GM12878 (cell line): ENCODE measurements at regions not wholly inside any gene's neighbourhood (a gene's known extent, or its start where the extent isn't known, plus 50 kb on each side); places are given as distances from the start of the nearest gene placed in this dataset.

Experiments
- ASH2L ChIP-seq: fragments of 300-600, 200-600 bp; sonication (generic); IDR thresholded peaks from 2 replicates; pipeline ENCODE4 v1.6.1; 2017; ENCODE audit warnings: low read depth, mild to moderate bottlenecking, borderline replicate concordance
- CBX3 ChIP-seq: fragments of 200-600 bp; sonication (generic); IDR thresholded peaks from 2 replicates; pipeline ENCODE4 v1.6.1; 2016; ENCODE audit warnings: low read depth, borderline replicate concordance
- CHD1 ChIP-seq: IDR thresholded peaks from 2 replicates; pipeline ENCODE4 v1.6.1; 2012; ENCODE audit warnings: low read depth, low read length, improper control_type of control experiment
- E2F4 ChIP-seq: IDR thresholded peaks from 2 replicates; pipeline ENCODE4 v1.6.1; 2012; ENCODE audit warnings: low read depth, low read length, improper control_type of control experiment
- IKZF1 ChIP-seq: fragments of 450-650 bp; conservative IDR thresholded peaks from 2 replicates; pipeline ENCODE4 v1.6.1; 2017; ENCODE audit warnings: antibody characterized with exemption, mild to moderate bottlenecking
- IRF3 ChIP-seq: fragments of 450-650 bp; IDR thresholded peaks from 2 replicates; pipeline ENCODE4 v1.6.1; 2014; ENCODE audit warnings: mild to moderate bottlenecking
- KAT2A ChIP-seq: conservative IDR thresholded peaks from 2 replicates; pipeline ENCODE4 v1.6.1; 2011; ENCODE audit warnings: low read depth, low read length; ENCODE audit not compliant: control insufficient read depth
- LARP7 ChIP-seq: fragments of 450-650 bp; IDR thresholded peaks from 2 replicates; pipeline ENCODE4 v1.6.1; 2017; ENCODE audit warnings: mild to moderate bottlenecking
- NR2C1 ChIP-seq: fragments of 450-650 bp; IDR thresholded peaks from 2 replicates; pipeline ENCODE4 v1.6.1; 2017; ENCODE audit warnings: antibody characterized with exemption, mild to moderate bottlenecking, moderate library complexity
- PAX8 ChIP-seq: fragments of 450-650 bp; IDR thresholded peaks from 2 replicates; pipeline ENCODE4 v1.6.1; 2017; ENCODE audit warnings: mild to moderate bottlenecking, moderate library complexity
- SIN3A ChIP-seq: IDR thresholded peaks from 2 replicates; pipeline ENCODE4 v1.6.1; 2012; ENCODE audit warnings: low read depth, low read length, improper control_type of control experiment
- STAT3 ChIP-seq: IDR thresholded peaks from 2 replicates; pipeline ENCODE4 v1.6.1; 2011; ENCODE audit warnings: low read depth, low read length, improper control_type of control experiment
- SUPT20H ChIP-seq: IDR thresholded peaks from 2 replicates; pipeline ENCODE4 v1.6.1; 2011; ENCODE audit warnings: low read depth, mild to moderate bottlenecking, low read length, moderate library complexity, borderline replicate concordance; ENCODE audit not compliant: control insufficient read depth
- TF ChIP-seq, protein P1 (sequence below): fragments of 150-350 bp; IDR thresholded peaks from 2 replicates; pipeline ENCODE4 v1.6.1; 2016; ENCODE audit warnings: low read depth, low read length
- TF ChIP-seq, protein P2 (sequence below): IDR thresholded peaks from 2 replicates; pipeline ENCODE4 v1.6.1; 2012; ENCODE audit warnings: improper control_type of control experiment, low read depth, low read length; ENCODE audit not compliant: insufficient replicate concordance

DNA sequence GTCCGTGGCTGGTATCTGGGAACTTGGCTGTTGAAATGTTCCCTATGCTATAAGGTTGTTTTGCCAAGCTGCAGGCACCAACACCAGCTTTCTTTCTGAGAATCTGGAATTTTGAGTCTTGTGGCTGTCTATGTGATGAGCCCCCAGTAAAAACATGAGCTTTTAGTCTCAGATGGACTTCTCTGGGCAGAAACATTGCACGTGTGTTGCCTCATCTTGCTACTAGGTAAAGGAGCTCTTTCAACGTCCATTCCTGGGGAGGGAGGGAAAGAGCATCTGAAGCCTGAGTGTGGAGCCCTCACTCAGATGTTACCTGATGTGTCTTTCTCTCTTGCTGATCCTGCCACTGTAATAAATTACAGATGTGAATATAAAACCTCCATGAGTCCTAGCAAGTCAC is 183.8 kb upstream of the LHX5 start (continued):
- TF ChIP-seq, protein P1, sequence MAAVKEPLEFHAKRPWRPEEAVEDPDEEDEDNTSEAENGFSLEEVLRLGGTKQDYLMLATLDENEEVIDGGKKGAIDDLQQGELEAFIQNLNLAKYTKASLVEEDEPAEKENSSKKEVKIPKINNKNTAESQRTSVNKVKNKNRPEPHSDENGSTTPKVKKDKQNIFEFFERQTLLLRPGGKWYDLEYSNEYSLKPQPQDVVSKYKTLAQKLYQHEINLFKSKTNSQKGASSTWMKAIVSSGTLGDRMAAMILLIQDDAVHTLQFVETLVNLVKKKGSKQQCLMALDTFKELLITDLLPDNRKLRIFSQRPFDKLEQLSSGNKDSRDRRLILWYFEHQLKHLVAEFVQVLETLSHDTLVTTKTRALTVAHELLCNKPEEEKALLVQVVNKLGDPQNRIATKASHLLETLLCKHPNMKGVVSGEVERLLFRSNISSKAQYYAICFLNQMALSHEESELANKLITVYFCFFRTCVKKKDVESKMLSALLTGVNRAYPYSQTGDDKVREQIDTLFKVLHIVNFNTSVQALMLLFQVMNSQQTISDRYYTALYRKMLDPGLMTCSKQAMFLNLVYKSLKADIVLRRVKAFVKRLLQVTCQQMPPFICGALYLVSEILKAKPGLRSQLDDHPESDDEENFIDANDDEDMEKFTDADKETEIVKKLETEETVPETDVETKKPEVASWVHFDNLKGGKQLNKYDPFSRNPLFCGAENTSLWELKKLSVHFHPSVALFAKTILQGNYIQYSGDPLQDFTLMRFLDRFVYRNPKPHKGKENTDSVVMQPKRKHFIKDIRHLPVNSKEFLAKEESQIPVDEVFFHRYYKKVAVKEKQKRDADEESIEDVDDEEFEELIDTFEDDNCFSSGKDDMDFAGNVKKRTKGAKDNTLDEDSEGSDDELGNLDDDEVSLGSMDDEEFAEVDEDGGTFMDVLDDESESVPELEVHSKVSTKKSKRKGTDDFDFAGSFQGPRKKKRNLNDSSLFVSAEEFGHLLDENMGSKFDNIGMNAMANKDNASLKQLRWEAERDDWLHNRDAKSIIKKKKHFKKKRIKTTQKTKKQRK: no peak
- no peak for TF ChIP-seq IRF3
- TF ChIP-seq CBX3: no peak
- TF ChIP-seq SIN3A: no peak
- no peak for TF ChIP-seq IKZF1
- TF ChIP-seq KAT2A: no peak
- TF ChIP-seq LARP7: no peak
- TF ChIP-seq ASH2L: no peak
- TF ChIP-seq NR2C1: no peak
- TF ChIP-seq E2F4: no peak
- no peak for TF ChIP-seq CHD1
- TF ChIP-seq SUPT20H: no peak
- no peak for TF ChIP-seq STAT3
- TF ChIP-seq, protein P2, sequence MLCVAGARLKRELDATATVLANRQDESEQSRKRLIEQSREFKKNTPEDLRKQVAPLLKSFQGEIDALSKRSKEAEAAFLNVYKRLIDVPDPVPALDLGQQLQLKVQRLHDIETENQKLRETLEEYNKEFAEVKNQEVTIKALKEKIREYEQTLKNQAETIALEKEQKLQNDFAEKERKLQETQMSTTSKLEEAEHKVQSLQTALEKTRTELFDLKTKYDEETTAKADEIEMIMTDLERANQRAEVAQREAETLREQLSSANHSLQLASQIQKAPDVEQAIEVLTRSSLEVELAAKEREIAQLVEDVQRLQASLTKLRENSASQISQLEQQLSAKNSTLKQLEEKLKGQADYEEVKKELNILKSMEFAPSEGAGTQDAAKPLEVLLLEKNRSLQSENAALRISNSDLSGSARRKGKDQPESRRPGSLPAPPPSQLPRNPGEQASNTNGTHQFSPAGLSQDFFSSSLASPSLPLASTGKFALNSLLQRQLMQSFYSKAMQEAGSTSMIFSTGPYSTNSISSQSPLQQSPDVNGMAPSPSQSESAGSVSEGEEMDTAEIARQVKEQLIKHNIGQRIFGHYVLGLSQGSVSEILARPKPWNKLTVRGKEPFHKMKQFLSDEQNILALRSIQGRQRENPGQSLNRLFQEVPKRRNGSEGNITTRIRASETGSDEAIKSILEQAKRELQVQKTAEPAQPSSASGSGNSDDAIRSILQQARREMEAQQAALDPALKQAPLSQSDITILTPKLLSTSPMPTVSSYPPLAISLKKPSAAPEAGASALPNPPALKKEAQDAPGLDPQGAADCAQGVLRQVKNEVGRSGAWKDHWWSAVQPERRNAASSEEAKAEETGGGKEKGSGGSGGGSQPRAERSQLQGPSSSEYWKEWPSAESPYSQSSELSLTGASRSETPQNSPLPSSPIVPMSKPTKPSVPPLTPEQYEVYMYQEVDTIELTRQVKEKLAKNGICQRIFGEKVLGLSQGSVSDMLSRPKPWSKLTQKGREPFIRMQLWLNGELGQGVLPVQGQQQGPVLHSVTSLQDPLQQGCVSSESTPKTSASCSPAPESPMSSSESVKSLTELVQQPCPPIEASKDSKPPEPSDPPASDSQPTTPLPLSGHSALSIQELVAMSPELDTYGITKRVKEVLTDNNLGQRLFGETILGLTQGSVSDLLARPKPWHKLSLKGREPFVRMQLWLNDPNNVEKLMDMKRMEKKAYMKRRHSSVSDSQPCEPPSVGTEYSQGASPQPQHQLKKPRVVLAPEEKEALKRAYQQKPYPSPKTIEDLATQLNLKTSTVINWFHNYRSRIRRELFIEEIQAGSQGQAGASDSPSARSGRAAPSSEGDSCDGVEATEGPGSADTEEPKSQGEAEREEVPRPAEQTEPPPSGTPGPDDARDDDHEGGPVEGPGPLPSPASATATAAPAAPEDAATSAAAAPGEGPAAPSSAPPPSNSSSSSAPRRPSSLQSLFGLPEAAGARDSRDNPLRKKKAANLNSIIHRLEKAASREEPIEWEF: no peak
- no peak for TF ChIP-seq PAX8
- TF ChIP-seq, all 136 proteins: peak for 0
